Osteocyte (in vitro differentiated cells): ENCODE measurements at regions not wholly inside any gene's neighbourhood (a gene's known extent, or its start where the extent isn't known, plus 50 kb on each side); places are given as distances from the start of the nearest gene placed in this dataset.

Source experiments
- DNase-seq: peaks from one replicate; pipeline ENCODE4 v3.0.0; 2021; ENCODE audit warnings: mixed read lengths; ENCODE audit not compliant: unreplicated experiment; ENCODE audit errors: extremely low spot score
- H3K27ac Mint-ChIP-seq: one replicate; pipeline ENCODE4 v1.8.0; 2021; ENCODE audit warnings: mild to moderate bottlenecking, mixed read lengths; ENCODE audit not compliant: unreplicated experiment
- H3K27me3 Mint-ChIP-seq: one replicate; pipeline ENCODE4 v1.8.0; 2021; ENCODE audit warnings: mixed read lengths; ENCODE audit not compliant: unreplicated experiment
- H3K36me3 Mint-ChIP-seq: one replicate; pipeline ENCODE4 v1.8.0; 2021; ENCODE audit warnings: mixed read lengths; ENCODE audit not compliant: unreplicated experiment
- H3K4me1 Mint-ChIP-seq: one replicate; pipeline ENCODE4 v1.8.0; 2021; ENCODE audit warnings: mixed read lengths; ENCODE audit not compliant: unreplicated experiment
- H3K4me3 Mint-ChIP-seq: one replicate; pipeline ENCODE4 v1.8.0; 2021; ENCODE audit warnings: mild to moderate bottlenecking, moderate library complexity, mixed read lengths; ENCODE audit not compliant: unreplicated experiment
- H3K9me3 Mint-ChIP-seq: one replicate; pipeline ENCODE4 v1.8.0; 2021; ENCODE audit warnings: mixed read lengths; ENCODE audit not compliant: unreplicated experiment
- CTCF ChIP-seq: fragments of 200-600 bp; sonication (generic); IDR thresholded peaks from 2 replicates; pipeline ENCODE4 v1.5.0; 2021; ENCODE audit warnings: antibody characterized with exemption, mild to moderate bottlenecking, moderate library complexity

GRCh38 chr19:29048873-29049272 lies 164.1 kb downstream of the UQCRFS1 start:
- Mint-ChIP-seq H3K4me3 (no peak overlapping the region), H3K36me3 (no peaks in the 10 kb centered on the region), H3K4me1 (no peaks in the 10 kb centered on the region), H3K9me3 (no peaks in the 10 kb centered on the region), H3K27me3 (no peaks in the 10 kb centered on the region), H3K27ac (no peak overlapping the region)
- TF ChIP-seq CTCF = no peak
- no peak for DNase-seq

- Mint-ChIP-seq H3K9me3 (peaks cover 11% of the 10 kb centered on the region), H3K4me3 (no peak overlapping the region), H3K36me3 (no peaks in the 10 kb centered on the region), H3K27ac (no peak overlapping the region), H3K27me3 (no peaks in the 10 kb centered on the region), H3K4me1 (no peaks in the 10 kb centered on the region)
- TF ChIP-seq CTCF = no peak
- no peak for DNase-seq
Measured at GRCh38 chr19:29045679-29046254, 167.2 kb downstream of the UQCRFS1 start.

GRCh38 chr19:29044037-29044436 lies 168.9 kb downstream of the UQCRFS1 start:
- H3K9me3 Mint-ChIP-seq = peaks cover 11% of the 10 kb centered on the region
- no peaks in the 10 kb centered on the region for H3K27me3 Mint-ChIP-seq
- no peak for DNase-seq
- no peak for TF ChIP-seq CTCF
- H3K4me1 Mint-ChIP-seq = no peaks in the 10 kb centered on the region
- H3K4me3 Mint-ChIP-seq = no peak overlapping the region
- H3K27ac Mint-ChIP-seq = no peak overlapping the region
- no peaks in the 10 kb centered on the region for H3K36me3 Mint-ChIP-seq

GRCh38 chr19:29042450-29042849 lies 170.5 kb downstream of the UQCRFS1 start:
- no peak for TF ChIP-seq CTCF
- Mint-ChIP-seq H3K4me3 (no peak overlapping the region), H3K27me3 (no peaks in the 10 kb centered on the region), H3K9me3 (peaks cover 11% of the 10 kb centered on the region), H3K36me3 (no peaks in the 10 kb centered on the region), H3K4me1 (no peaks in the 10 kb centered on the region), H3K27ac (no peak overlapping the region)
- DNase-seq = no peak

- H3K9me3 Mint-ChIP-seq = peaks cover 11% of the 10 kb centered on the region
- no peaks in the 10 kb centered on the region for H3K4me1 Mint-ChIP-seq
- no peak overlapping the region for H3K27ac Mint-ChIP-seq
- no peak overlapping the region for H3K4me3 Mint-ChIP-seq
- no peak for TF ChIP-seq CTCF
- no peaks in the 10 kb centered on the region for H3K36me3 Mint-ChIP-seq
- DNase-seq = no peak
- no peaks in the 10 kb centered on the region for H3K27me3 Mint-ChIP-seq
Measured at GRCh38 chr19:29040951-29041350, 172.0 kb downstream of the UQCRFS1 start.
